Keratinocyte (primary cell): ENCODE measurements at regions not wholly inside any gene's neighbourhood (a gene's known extent, or its start where the extent isn't known, plus 50 kb on each side); places are given as distances from the start of the nearest gene placed in this dataset.

Experiments used
- EZH2 ChIP-seq: IDR thresholded peaks from one replicate; pipeline ENCODE4 v1.6.1; 2012; ENCODE audit warnings: inconsistent platforms, mild to moderate bottlenecking, low read length, moderate library complexity
- TF ChIP-seq, protein P1 (sequence below), 3 experiments: IDR thresholded peaks in 1 of 3; conservative IDR thresholded peaks in 1 of 3; optimal IDR thresholded peaks in 1 of 3; 2 replicates in 2 of 3; 3 replicates in 1 of 3; pipeline versions ENCODE3 to v1.5.1; 2011; ENCODE audit warnings: low read length in 3 of 3, mild to moderate bottlenecking in 3 of 3, moderate library complexity in 2 of 3, control low read depth in 1 of 3, inconsistent platforms in 1 of 3; ENCODE audit not compliant: insufficient read depth in 2 of 3; ENCODE audit errors: extremely low read depth in 1 of 3

DNA sequence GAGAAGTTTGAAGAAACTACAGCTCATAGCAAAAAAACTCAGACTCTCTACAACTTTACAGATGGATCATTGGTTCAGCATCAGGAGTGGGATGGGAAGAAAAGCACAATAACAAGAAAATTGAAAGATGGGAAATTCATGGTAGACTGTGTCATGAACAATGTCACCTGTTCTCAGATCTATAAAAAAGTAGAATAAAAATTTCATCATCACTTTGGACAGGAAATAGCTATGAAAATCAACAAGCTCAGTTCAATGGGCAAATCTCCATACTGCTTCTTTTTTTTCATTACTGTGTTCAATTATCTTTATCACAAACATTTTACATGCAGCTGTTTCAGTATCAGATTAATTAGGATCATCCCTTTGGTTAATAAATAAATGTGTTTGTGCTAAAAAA is 76.5 kb upstream of the RAPGEF2 start:
- TF ChIP-seq, protein P1, sequence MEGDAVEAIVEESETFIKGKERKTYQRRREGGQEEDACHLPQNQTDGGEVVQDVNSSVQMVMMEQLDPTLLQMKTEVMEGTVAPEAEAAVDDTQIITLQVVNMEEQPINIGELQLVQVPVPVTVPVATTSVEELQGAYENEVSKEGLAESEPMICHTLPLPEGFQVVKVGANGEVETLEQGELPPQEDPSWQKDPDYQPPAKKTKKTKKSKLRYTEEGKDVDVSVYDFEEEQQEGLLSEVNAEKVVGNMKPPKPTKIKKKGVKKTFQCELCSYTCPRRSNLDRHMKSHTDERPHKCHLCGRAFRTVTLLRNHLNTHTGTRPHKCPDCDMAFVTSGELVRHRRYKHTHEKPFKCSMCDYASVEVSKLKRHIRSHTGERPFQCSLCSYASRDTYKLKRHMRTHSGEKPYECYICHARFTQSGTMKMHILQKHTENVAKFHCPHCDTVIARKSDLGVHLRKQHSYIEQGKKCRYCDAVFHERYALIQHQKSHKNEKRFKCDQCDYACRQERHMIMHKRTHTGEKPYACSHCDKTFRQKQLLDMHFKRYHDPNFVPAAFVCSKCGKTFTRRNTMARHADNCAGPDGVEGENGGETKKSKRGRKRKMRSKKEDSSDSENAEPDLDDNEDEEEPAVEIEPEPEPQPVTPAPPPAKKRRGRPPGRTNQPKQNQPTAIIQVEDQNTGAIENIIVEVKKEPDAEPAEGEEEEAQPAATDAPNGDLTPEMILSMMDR (optimal IDR thresholded peaks at IDR 0.05 in 1 of 3, IDR thresholded peaks at IDR 0.05 in 1 of 3, conservative IDR thresholded peaks at IDR 0.05 in 1 of 3; ENCODE audit: extremely low read depth in 1 of 3, insufficient read depth in 2 of 3, low read length in 3 of 3) = no peak
- TF ChIP-seq EZH2 = no peak
